ENCODE measurements at regions not wholly inside any gene's neighbourhood (a gene's known extent, or its start where the extent isn't known, plus 50 kb on each side); places are given as distances from the start of the nearest gene placed in this dataset.

DNA sequence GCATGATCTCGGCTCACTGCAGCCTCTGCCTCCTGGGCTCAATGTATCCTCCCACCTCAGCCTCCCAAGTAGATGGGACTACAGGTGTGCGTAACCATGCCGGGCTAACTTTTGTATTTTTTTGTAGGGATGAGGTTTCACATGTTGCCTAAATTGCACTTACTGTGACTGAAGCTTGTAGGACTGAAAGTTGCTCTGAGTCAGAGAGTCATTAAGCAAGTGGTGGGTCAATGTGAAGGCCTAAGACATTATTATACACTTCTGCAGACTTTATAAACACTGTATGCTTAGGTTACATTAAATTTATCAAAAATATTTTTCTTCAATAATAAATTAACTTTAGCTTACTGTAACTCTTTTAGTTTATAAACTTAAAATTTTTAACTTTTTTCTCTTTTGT is 170.2 kb downstream of the FAT4 start:
- 65% methylated on average over 3 of the region's 3 CpGs for WGBS (ENCODE audit: low lambda C conversion rate)
- Histone ChIP-seq H2AFZ (ENCODE audit: low read length) (no peak overlapping the region), H3K4me2 (ENCODE audit: low read depth, low read length) (no peak overlapping the region), H3K9me3 (ENCODE audit: low read length) (no peaks in the 10 kb centered on the region), H3K4me3 (replicated peaks in 1 of 3; ENCODE audit: insufficient read depth in 1 of 3, low read depth in 2 of 3, low read length in 3 of 3) (no peak overlapping the region), H3K27me3 (ENCODE audit: control insufficient read depth in 1 of 2, insufficient read depth in 2 of 2, low read length in 2 of 2) (no peaks in the 10 kb centered on the region), H3K27ac (ENCODE audit: extremely low read length, insufficient read depth, low read length) (no peak overlapping the region), H3K36me3 (replicated peaks in 1 of 2; ENCODE audit: control insufficient read depth in 1 of 2, insufficient read depth in 2 of 2, low read length in 2 of 2) (no peaks in the 10 kb centered on the region), H3K9ac (ENCODE audit: insufficient read depth, low read depth, low read length) (no peak overlapping the region), H3K79me2 (ENCODE audit: insufficient read depth, low read length) (no peaks in the 10 kb centered on the region), H4K20me1 (ENCODE audit: insufficient read depth, low read length) (no peaks in the 10 kb centered on the region), H3K4me1 (ENCODE audit: insufficient read depth, low read length) (no peaks in the 10 kb centered on the region)
- ATAC-seq: no peak
- CTCF ChIA-PET (ENCODE audit: low intra/inter-chr PET ratio, low total read pairs): no interaction called here
- POLR2A ChIA-PET: no interaction called here
- TF ChIP-seq KDM1A (CRISPR knock-in tag; IDR thresholded peaks at IDR 0.05) (no peak), KAT8 (CRISPR knock-in tag; IDR thresholded peaks at IDR 0.05) (no peak), CBX5 (CRISPR knock-in tag; IDR thresholded peaks at IDR 0.05; ENCODE audit: borderline replicate concordance) (no peak)
- no peak for DNase-seq (ENCODE audit: low spot score)
- in situ Hi-C loops (cut with HindIII; ENCODE audit: extremely low pct_ligation_motif_present, low pct_unique_long_range_greater_than_20kb): no loop called here
- BruUV-seq (replicated peaks): no TSS peak
- FAIRE-seq: no peak
- intact Hi-C loops (cut with micrococcal nuclease; ENCODE audit: unreplicated experiment): no loop called here

DNA sequence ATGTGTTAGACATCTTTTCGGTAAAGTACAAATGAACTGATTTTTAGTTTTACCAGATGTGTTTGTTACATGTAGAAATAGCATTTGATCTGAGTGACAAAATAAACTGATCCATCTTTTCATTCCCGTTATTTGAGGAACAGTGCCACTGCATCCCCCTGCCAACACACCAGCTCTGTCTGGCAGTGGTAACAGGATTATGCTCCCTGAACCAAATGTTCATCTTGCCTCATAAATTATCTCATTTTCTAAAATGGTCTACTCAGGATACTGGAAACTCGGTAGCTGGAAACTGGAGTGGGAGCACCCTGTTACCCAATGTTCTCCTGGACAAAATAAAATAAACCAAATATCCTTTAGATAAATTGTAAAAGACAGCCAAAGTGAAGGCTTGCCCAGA is 171.6 kb downstream of the FAT4 start:
- H4K20me1 ChIP-seq (ENCODE audit: insufficient read depth, low read length): no peaks in the 10 kb centered on the region
- ATAC-seq: no peak
- no peaks in the 10 kb centered on the region for H3K79me2 ChIP-seq (ENCODE audit: insufficient read depth, low read length)
- FAIRE-seq: no peak
- DNase-seq (ENCODE audit: low spot score): no peak
- no peaks in the 10 kb centered on the region for H3K9me3 ChIP-seq (ENCODE audit: low read length)
- H3K4me3 ChIP-seq (replicated peaks in 1 of 3; ENCODE audit: insufficient read depth in 1 of 3, low read depth in 2 of 3, low read length in 3 of 3): no peak overlapping the region
- H3K36me3 ChIP-seq (replicated peaks in 1 of 2; ENCODE audit: control insufficient read depth in 1 of 2, insufficient read depth in 2 of 2, low read length in 2 of 2): no peaks in the 10 kb centered on the region
- H3K27ac ChIP-seq (ENCODE audit: extremely low read length, insufficient read depth, low read length): no peak overlapping the region
- H3K4me2 ChIP-seq (ENCODE audit: low read depth, low read length): no peak overlapping the region
- 59% methylated on average over 3 of the region's 3 CpGs for WGBS (ENCODE audit: low lambda C conversion rate)
- no peaks in the 10 kb centered on the region for H3K27me3 ChIP-seq (ENCODE audit: control insufficient read depth in 1 of 2, insufficient read depth in 2 of 2, low read length in 2 of 2)
- ChIA-PET CTCF (ENCODE audit: low intra/inter-chr PET ratio, low total read pairs) (no interaction called here), POLR2A (no interaction called here)
- BruUV-seq (replicated peaks): no TSS peak
- H3K4me1 ChIP-seq (ENCODE audit: insufficient read depth, low read length): no peaks in the 10 kb centered on the region
- H2AFZ ChIP-seq (ENCODE audit: low read length): no peak overlapping the region
- H3K9ac ChIP-seq (ENCODE audit: insufficient read depth, low read depth, low read length): no peak overlapping the region
- intact Hi-C loops (cut with micrococcal nuclease; ENCODE audit: unreplicated experiment) (no loop called here), in situ Hi-C loops (cut with HindIII; ENCODE audit: extremely low pct_ligation_motif_present, low pct_unique_long_range_greater_than_20kb) (no loop called here)
- TF ChIP-seq AHR (CRISPR knock-in tag; IDR thresholded peaks at IDR 0.05) (no peak), ZNF3 (CRISPR knock-in tag; IDR thresholded peaks at IDR 0.05) (no peak), TBX2 (CRISPR knock-in tag; IDR thresholded peaks at IDR 0.05; ENCODE audit: borderline replicate concordance) (no peak), ZNF333 (CRISPR knock-in tag; IDR thresholded peaks at IDR 0.05; ENCODE audit: borderline replicate concordance) (no peak), KLF11 (CRISPR knock-in tag; IDR thresholded peaks at IDR 0.05) (no peak), REPIN1 (CRISPR knock-in tag; IDR thresholded peaks at IDR 0.05; ENCODE audit: borderline replicate concordance, low read depth) (no peak), EZH2 (conservative IDR thresholded peaks at IDR 0.05; ENCODE audit: low read depth, low read length) (no peak)
- TF ChIP-seq, protein P1, sequence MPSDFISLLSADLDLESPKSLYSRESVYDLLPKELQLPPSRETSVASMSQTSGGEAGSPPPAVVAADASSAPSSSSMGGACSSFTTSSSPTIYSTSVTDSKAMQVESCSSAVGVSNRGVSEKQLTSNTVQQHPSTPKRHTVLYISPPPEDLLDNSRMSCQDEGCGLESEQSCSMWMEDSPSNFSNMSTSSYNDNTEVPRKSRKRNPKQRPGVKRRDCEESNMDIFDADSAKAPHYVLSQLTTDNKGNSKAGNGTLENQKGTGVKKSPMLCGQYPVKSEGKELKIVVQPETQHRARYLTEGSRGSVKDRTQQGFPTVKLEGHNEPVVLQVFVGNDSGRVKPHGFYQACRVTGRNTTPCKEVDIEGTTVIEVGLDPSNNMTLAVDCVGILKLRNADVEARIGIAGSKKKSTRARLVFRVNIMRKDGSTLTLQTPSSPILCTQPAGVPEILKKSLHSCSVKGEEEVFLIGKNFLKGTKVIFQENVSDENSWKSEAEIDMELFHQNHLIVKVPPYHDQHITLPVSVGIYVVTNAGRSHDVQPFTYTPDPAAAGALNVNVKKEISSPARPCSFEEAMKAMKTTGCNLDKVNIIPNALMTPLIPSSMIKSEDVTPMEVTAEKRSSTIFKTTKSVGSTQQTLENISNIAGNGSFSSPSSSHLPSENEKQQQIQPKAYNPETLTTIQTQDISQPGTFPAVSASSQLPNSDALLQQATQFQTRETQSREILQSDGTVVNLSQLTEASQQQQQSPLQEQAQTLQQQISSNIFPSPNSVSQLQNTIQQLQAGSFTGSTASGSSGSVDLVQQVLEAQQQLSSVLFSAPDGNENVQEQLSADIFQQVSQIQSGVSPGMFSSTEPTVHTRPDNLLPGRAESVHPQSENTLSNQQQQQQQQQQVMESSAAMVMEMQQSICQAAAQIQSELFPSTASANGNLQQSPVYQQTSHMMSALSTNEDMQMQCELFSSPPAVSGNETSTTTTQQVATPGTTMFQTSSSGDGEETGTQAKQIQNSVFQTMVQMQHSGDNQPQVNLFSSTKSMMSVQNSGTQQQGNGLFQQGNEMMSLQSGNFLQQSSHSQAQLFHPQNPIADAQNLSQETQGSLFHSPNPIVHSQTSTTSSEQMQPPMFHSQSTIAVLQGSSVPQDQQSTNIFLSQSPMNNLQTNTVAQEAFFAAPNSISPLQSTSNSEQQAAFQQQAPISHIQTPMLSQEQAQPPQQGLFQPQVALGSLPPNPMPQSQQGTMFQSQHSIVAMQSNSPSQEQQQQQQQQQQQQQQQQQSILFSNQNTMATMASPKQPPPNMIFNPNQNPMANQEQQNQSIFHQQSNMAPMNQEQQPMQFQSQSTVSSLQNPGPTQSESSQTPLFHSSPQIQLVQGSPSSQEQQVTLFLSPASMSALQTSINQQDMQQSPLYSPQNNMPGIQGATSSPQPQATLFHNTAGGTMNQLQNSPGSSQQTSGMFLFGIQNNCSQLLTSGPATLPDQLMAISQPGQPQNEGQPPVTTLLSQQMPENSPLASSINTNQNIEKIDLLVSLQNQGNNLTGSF (CRISPR knock-in tag; IDR thresholded peaks at IDR 0.05): no peak
- TF ChIP-seq, protein P2, sequence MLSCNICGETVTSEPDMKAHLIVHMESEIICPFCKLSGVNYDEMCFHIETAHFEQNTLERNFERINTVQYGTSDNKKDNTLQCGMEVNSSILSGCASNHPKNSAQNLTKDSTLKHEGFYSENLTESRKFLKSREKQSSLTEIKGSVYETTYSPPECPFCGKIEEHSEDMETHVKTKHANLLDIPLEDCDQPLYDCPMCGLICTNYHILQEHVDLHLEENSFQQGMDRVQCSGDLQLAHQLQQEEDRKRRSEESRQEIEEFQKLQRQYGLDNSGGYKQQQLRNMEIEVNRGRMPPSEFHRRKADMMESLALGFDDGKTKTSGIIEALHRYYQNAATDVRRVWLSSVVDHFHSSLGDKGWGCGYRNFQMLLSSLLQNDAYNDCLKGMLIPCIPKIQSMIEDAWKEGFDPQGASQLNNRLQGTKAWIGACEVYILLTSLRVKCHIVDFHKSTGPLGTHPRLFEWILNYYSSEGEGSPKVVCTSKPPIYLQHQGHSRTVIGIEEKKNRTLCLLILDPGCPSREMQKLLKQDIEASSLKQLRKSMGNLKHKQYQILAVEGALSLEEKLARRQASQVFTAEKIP (CRISPR knock-in tag; IDR thresholded peaks at IDR 0.05; ENCODE audit: borderline replicate concordance): no peak
- TF ChIP-seq, protein P3, sequence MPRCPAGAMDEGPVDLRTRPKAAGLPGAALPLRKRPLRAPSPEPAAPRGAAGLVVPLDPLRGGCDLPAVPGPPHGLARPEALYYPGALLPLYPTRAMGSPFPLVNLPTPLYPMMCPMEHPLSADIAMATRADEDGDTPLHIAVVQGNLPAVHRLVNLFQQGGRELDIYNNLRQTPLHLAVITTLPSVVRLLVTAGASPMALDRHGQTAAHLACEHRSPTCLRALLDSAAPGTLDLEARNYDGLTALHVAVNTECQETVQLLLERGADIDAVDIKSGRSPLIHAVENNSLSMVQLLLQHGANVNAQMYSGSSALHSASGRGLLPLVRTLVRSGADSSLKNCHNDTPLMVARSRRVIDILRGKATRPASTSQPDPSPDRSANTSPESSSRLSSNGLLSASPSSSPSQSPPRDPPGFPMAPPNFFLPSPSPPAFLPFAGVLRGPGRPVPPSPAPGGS (CRISPR knock-in tag; IDR thresholded peaks at IDR 0.05): no peak
